Omental fat pad (tissue), 3 donors: ENCODE measurements at regions not wholly inside any gene's neighbourhood (a gene's known extent, or its start where the extent isn't known, plus 50 kb on each side); places are given as distances from the start of the nearest gene placed in this dataset.

Experiments used
- ATAC-seq: fragments of 150-250 bp; one replicate; pipeline ENCODE4 v1.9.1; 2016; ENCODE audit warnings: mild to moderate bottlenecking, moderate library complexity; ENCODE audit not compliant: low FRiP score
- DNase-seq: peaks from one replicate; pipeline ENCODE4 v3.0.0-alpha.2; 2019; ENCODE audit warnings: low spot score
- CTCF ChIP-seq, 3 donors: fragments of 450-650 bp; IDR thresholded peaks; one replicate each; pipeline ENCODE4 v1.5.1; 2016 to 2017; ENCODE audit warnings: antibody characterized with exemption in 3 of 3, mild to moderate bottlenecking in 3 of 3, moderate library complexity in 2 of 3

GRCh38 chr3:190227064-190227463 lies 95.2 kb downstream of the CLDN1 start:
- ATAC-seq: no peak
- DNase-seq: no peak
- no peak for TF ChIP-seq CTCF (IDR thresholded peaks at IDR 0.05)

DNA sequence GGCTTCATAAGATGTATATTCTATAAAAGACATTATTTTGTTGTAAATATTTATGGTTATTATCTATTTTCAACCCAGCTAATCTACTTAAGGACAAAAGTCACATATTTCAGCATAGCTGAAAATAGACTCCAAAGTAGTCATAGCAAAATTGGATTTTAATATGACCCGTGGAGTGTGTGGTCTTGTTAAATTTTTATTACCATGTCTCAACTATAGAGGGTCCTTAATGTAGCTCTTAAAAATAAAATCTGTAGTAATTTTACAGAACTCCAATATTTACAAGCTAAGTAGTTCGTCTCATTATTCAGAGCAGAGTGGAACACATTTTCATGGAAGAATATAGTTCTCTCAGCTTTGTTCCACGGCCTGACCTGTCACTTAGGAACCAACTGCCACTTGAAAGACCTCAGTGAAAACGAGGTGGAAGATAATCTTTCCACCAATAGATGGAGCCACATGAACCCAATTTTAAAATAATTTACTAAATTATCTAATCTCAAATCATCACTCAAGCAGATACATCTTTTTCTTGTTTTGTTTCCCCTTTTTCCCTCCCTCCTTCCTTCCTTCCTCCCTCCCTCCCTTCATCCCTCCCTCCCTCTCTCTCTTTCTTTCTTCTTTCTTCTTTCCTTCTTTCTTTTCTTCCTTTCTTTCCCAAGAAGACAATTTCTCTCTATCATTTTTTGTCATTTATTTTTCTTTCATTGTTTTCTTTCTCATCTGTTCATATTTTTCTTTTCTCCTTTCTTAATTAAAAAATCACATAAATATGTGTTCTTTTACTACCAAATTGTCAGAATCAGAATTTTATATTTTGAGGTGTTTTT lies 97.2 kb downstream of the CLDN1 start:
- no peak for ATAC-seq

GRCh38 chr3:190224456-190224855 lies 97.8 kb downstream of the CLDN1 start:
- ATAC-seq (no peak), DNase-seq (no peak)
- no peak for TF ChIP-seq CTCF (IDR thresholded peaks at IDR 0.05)

More for the DNA sequence above, 97.2 kb downstream of the CLDN1 start:
- no peak for TF ChIP-seq CTCF (IDR thresholded peaks at IDR 0.05)
- DNase-seq: no peak

- no peak for ATAC-seq
- no peak for TF ChIP-seq CTCF (IDR thresholded peaks at IDR 0.05)
- DNase-seq: no peak
Measured at GRCh38 chr3:190222916-190223315, 99.3 kb downstream of the CLDN1 start.

- no peak for DNase-seq
- ATAC-seq: no peak
- no peak for TF ChIP-seq CTCF (IDR thresholded peaks at IDR 0.05)
Measured at GRCh38 chr3:190222360-190222759, 99.9 kb downstream of the CLDN1 start.

GRCh38 chr3:190220362-190220761 lies 99.7 kb upstream of the P3H2 start:
- no peak for ATAC-seq
- no peak for DNase-seq
- no peak for TF ChIP-seq CTCF (IDR thresholded peaks at IDR 0.05)

DNA sequence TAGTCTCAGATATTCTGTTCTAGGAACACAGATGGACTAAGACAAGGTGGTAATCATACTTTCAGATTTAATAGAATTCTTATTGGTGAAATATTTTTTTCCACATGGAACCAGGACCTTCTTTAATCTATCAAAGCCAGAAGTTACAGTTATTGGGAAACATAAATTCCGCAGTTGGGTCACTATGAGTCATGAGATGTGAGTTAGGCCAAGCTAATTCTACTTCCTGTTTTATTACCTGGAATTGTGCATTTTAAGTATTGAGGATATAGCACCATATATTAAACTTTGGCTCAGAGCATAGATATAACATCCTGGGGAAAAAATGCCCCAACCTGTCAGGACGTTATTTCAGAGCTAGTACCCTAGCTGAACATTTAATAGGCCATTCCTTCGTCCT lies 96.4 kb upstream of the P3H2 start:
- TF ChIP-seq CTCF (IDR thresholded peaks at IDR 0.05): no peak
- DNase-seq (no peak), ATAC-seq (no peak)
